ENCODE measurements at regions not wholly inside any gene's neighbourhood (a gene's known extent, or its start where the extent isn't known, plus 50 kb on each side); places are given as distances from the start of the nearest gene placed in this dataset.

- H3K4me1 ChIP-seq: no peaks in the 10 kb centered on the region
- no peak for DNase-seq
- no peaks in the 10 kb centered on the region for H3K27me3 ChIP-seq
- H3K27ac ChIP-seq: no peak overlapping the region
- intact Hi-C loops (cut with DNase I): no loop called here
- no peak for ATAC-seq
- TF ChIP-seq, protein P1, sequence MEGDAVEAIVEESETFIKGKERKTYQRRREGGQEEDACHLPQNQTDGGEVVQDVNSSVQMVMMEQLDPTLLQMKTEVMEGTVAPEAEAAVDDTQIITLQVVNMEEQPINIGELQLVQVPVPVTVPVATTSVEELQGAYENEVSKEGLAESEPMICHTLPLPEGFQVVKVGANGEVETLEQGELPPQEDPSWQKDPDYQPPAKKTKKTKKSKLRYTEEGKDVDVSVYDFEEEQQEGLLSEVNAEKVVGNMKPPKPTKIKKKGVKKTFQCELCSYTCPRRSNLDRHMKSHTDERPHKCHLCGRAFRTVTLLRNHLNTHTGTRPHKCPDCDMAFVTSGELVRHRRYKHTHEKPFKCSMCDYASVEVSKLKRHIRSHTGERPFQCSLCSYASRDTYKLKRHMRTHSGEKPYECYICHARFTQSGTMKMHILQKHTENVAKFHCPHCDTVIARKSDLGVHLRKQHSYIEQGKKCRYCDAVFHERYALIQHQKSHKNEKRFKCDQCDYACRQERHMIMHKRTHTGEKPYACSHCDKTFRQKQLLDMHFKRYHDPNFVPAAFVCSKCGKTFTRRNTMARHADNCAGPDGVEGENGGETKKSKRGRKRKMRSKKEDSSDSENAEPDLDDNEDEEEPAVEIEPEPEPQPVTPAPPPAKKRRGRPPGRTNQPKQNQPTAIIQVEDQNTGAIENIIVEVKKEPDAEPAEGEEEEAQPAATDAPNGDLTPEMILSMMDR (IDR thresholded peaks at IDR 0.05): no peak
- no peak for TF ChIP-seq POLR2A (IDR thresholded peaks at IDR 0.05)
- H3K36me3 ChIP-seq: no peaks in the 10 kb centered on the region
- no peak overlapping the region for H3K4me3 ChIP-seq
- no peaks in the 10 kb centered on the region for H3K9me3 ChIP-seq
- 77% methylated on average over 1 of the region's 1 CpG for WGBS (ENCODE audit: insufficient coverage, low coverage, low lambda C conversion rate, missing lambda C conversion rate)
These were observed 417.1 kb downstream of the RAB28 start for GRCh38 chr4:13067077-13067476.

GRCh38 chr4:13059019-13059418, 425.1 kb downstream of the RAB28 start:
- TF ChIP-seq, protein P1 (IDR thresholded peaks at IDR 0.05): no peak
- no peak for TF ChIP-seq POLR2A (IDR thresholded peaks at IDR 0.05)
- Histone ChIP-seq H3K27me3 (no peaks in the 10 kb centered on the region), H3K9me3 (no peaks in the 10 kb centered on the region), H3K4me3 (no peak overlapping the region), H3K4me1 (no peaks in the 10 kb centered on the region), H3K27ac (no peak overlapping the region), H3K36me3 (no peaks in the 10 kb centered on the region)
- WGBS (ENCODE audit: insufficient coverage, low coverage, low lambda C conversion rate, missing lambda C conversion rate): 68% methylated on average over 2 of the region's 4 CpGs
- DNase-seq (no peak), ATAC-seq (no peak)
- intact Hi-C loops (cut with DNase I): no loop called here

DNA sequence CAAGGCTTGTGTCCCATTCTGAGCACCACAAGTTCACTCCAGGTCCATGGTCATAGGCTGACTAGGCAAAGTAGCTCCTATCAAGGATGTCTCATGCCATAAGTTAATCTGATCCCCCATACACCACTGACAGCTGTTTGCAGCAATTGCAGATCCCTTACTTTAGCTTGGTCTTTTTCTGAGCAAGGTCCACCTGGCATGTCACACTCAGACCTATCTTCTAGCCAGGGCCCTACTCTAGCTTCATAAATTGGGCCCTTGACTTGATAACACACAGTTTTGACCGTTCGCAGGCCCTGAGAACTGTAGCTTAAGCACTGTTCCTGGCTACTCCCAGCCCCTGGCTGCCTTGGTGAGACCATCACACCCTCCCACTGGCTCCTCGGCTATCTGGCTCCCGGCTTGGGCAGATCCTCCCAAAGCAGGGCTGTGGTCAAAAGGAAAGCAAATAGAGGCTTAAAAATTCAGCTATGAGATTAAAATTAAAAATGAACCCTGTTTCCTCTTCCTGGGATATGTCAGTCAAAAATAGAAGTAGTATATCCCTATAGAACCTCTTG, 427.4 kb downstream of the RAB28 start:
- no peaks in the 10 kb centered on the region for H3K27me3 ChIP-seq
- 58% methylated on average over 4 of the region's 4 CpGs for WGBS (ENCODE audit: insufficient coverage, low coverage, low lambda C conversion rate, missing lambda C conversion rate)
- ATAC-seq: peak in 3 of 4 donors; percentile 59 to 64 (median 63)
- no peak overlapping the region for H3K4me3 ChIP-seq
- no peaks in the 10 kb centered on the region for H3K36me3 ChIP-seq
- no peak overlapping the region for H3K27ac ChIP-seq
- no peaks in the 10 kb centered on the region for H3K4me1 ChIP-seq
- no peak for DNase-seq
- intact Hi-C loops (cut with DNase I): no loop called here
- no peak for TF ChIP-seq POLR2A (IDR thresholded peaks at IDR 0.05)
- TF ChIP-seq, protein P1 (IDR thresholded peaks at IDR 0.05): no peak
- no peaks in the 10 kb centered on the region for H3K9me3 ChIP-seq

DNA sequence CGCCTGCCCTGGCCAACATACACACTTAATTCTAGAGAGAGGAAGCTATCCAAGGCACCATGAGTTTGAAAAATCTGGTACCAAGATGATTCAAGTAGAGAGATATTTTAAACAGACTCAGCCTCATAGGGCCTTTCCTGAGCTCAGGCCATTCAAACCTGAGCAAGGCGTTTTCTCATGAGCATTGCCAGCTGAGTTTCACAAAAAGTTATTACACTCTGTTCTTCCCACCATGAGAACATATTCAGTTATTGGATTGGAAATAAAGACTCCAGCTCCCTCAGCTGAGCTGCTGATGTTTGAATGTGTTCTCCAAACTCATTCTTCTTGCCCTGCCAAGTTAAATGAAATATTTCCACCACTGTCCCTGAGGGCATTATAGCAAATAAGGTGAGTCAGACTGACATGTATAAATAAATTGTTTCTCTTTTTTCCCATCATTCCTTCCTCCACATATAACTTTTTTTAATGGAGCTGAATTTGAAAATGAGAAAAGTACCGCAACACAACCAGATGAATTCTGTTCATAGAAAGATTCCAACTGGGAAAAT, 429.6 kb downstream of the RAB28 start:
- Histone ChIP-seq H3K27me3 (no peaks in the 10 kb centered on the region), H3K36me3 (no peaks in the 10 kb centered on the region), H3K27ac (no peak overlapping the region), H3K4me1 (no peaks in the 10 kb centered on the region), H3K4me3 (no peak overlapping the region), H3K9me3 (no peaks in the 10 kb centered on the region)
- TF ChIP-seq, protein P1 (IDR thresholded peaks at IDR 0.05): no peak
- no peak for TF ChIP-seq POLR2A (IDR thresholded peaks at IDR 0.05)
- ATAC-seq (no peak), DNase-seq (no peak)
- WGBS (ENCODE audit: insufficient coverage, low coverage, low lambda C conversion rate, missing lambda C conversion rate): 95% methylated on average over 3 of the region's 3 CpGs
- intact Hi-C loops (cut with DNase I): no loop called here

Measured in right lobe of liver (tissue), 6 donors.